Large intestine (tissue), 3 donors: ENCODE measurements at regions not wholly inside any gene's neighbourhood (a gene's known extent, or its start where the extent isn't known, plus 50 kb on each side); places are given as distances from the start of the nearest gene placed in this dataset.
A peak's percentile ranks its signal among the peaks of the same experiment; 100 is the strongest.

Experiments used
- DNase-seq, 2 donors: peaks; one replicate each; pipeline versions ENCODE4 v3.0.0 to v3.0.0-alpha.2; 2013
- H3K27ac ChIP-seq: one replicate; pipeline ENCODE4 v1.5.1; 2013; ENCODE audit warnings: low read length
- H3K27me3 ChIP-seq: 2 replicates; pipeline ENCODE4 v1.6.1; 2013; ENCODE audit warnings: low read length; ENCODE audit not compliant: control insufficient read depth, insufficient read depth
- H3K36me3 ChIP-seq: 2 replicates; pipeline ENCODE4 v1.6.1; 2013; ENCODE audit warnings: low read length; ENCODE audit not compliant: control insufficient read depth, insufficient read depth
- H3K4me1 ChIP-seq: one replicate; pipeline ENCODE4 v1.6.1; 2013; ENCODE audit warnings: low read length; ENCODE audit not compliant: control insufficient read depth, insufficient read depth
- H3K4me3 ChIP-seq: one replicate; pipeline ENCODE4 v1.5.1; 2013; ENCODE audit warnings: low read length
- H3K9me3 ChIP-seq: one replicate; pipeline ENCODE4 v1.6.1; 2013; ENCODE audit warnings: mild to moderate bottlenecking, low read depth, low read length, moderate library complexity; ENCODE audit not compliant: control insufficient read depth
- WGBS: methylation state at CpG from one replicate; pipeline ENCODE4 v1.1.5; 2013; ENCODE audit warnings: low lambda C conversion rate; ENCODE audit not compliant: insufficient coverage; 5-methylcytosine and 5-hydroxymethylcytosine counted together

DNA sequence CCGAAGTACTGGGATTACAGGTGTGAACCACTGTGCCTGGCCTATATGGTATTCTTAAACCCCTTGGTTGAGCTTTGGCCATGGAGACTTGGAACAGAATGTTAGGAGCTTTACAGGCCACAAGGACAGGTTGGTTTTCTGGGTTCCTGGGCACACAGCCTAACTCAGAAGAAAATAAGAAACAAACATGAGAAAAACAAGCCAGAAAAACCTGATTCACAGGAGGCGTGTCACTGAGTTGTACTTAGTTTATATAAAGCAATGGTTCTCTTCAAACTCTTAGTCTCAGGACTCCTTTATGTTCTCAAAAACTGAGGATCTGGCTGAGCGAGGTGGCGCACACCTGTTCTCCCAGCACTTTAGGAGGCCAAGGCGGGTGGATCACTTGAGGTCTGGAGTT lies 125.1 kb upstream of the SPATA13 start:
- H3K4me3 ChIP-seq: no peak overlapping the region
- no peaks in the 10 kb centered on the region for H3K4me1 ChIP-seq
- H3K27ac ChIP-seq: no peak overlapping the region
- no peaks in the 10 kb centered on the region for H3K27me3 ChIP-seq
- WGBS: no CpG with 5 or more reads among the region's 5 CpGs
- no peaks in the 10 kb centered on the region for H3K36me3 ChIP-seq
- no peak for DNase-seq
- no peaks in the 10 kb centered on the region for H3K9me3 ChIP-seq

DNA sequence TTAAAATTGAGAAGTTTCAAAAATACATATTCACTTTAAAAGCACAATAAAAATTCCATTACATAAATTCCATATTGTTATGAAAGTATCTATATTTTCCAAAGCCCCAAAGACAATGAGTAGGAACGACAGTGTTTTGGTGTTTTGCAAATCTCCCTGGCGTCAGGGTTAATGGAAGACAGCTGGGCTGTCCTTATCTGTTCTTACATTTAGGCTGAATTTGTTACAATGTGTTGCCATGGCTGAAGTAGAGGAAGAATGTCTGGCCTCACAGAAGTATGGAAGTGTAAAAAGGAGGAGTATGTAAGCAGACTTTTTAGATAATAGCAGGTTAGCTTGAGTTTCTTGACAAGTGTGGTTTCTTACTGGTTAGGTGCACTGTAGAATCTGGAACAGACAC lies 124.4 kb upstream of the SPATA13 start:
- Histone ChIP-seq H3K27ac (no peak overlapping the region), H3K36me3 (no peaks in the 10 kb centered on the region), H3K27me3 (no peaks in the 10 kb centered on the region), H3K9me3 (no peaks in the 10 kb centered on the region), H3K4me3 (no peak overlapping the region), H3K4me1 (no peaks in the 10 kb centered on the region)
- no peak for DNase-seq
- WGBS: no CpG with 5 or more reads among the region's 2 CpGs

DNA sequence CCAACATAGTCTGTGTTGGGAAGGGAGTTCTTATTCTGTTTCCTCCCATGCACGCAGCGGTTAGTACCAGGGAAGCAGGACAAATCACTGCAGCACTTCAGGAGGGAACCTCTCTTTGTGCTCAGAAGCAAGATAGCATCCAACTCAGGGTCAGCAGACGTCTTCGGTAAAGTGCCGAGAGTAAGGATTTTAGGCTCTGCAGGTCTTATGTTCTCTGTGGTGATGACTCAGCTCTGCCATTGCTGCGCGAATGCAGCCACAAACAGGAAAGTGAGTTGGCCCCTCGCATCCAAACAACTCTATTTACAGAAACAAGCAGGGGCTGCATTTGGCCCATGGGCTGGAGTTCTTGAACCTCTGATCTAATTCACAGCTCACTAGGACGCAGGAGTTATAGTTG lies 122.1 kb upstream of the SPATA13 start:
- no peak for DNase-seq
- Histone ChIP-seq H3K9me3 (no peaks in the 10 kb centered on the region), H3K36me3 (no peaks in the 10 kb centered on the region), H3K4me1 (no peaks in the 10 kb centered on the region), H3K27ac (no peak overlapping the region), H3K4me3 (no peak overlapping the region), H3K27me3 (no peaks in the 10 kb centered on the region)
- WGBS: 40% methylated on average over 1 of the region's 9 CpGs

DNA sequence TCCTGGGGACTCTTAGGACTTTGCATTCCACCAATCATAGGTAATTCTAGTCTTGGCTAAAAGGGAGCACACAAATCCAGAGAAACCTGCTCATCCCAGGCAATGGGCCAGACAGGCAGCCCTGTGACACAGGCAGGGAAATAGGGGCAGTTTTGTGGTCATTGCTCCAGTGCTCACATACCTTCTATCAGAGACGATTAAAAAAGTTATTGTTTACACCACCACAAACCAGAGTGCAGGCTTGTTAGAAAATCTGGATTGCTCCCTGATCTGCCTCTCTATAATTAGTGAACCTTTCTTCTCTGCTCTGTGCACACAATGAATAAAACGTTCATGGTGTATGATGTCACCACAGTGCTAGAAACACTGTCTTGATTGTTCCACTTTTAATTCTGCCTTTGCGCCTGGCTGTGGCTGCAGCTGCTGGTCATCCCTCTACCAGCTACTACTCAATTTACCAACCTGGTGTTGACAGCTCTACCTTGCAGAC lies 121.6 kb upstream of the SPATA13 start:
- Histone ChIP-seq H3K4me1 (no peaks in the 10 kb centered on the region), H3K36me3 (no peaks in the 10 kb centered on the region), H3K27me3 (no peaks in the 10 kb centered on the region), H3K9me3 (no peaks in the 10 kb centered on the region), H3K4me3 (no peak overlapping the region), H3K27ac (no peak overlapping the region)
- no CpG with 5 or more reads among the region's 3 CpGs for WGBS
- peak in 1 of 2 donors; percentile 33 for DNase-seq

DNA sequence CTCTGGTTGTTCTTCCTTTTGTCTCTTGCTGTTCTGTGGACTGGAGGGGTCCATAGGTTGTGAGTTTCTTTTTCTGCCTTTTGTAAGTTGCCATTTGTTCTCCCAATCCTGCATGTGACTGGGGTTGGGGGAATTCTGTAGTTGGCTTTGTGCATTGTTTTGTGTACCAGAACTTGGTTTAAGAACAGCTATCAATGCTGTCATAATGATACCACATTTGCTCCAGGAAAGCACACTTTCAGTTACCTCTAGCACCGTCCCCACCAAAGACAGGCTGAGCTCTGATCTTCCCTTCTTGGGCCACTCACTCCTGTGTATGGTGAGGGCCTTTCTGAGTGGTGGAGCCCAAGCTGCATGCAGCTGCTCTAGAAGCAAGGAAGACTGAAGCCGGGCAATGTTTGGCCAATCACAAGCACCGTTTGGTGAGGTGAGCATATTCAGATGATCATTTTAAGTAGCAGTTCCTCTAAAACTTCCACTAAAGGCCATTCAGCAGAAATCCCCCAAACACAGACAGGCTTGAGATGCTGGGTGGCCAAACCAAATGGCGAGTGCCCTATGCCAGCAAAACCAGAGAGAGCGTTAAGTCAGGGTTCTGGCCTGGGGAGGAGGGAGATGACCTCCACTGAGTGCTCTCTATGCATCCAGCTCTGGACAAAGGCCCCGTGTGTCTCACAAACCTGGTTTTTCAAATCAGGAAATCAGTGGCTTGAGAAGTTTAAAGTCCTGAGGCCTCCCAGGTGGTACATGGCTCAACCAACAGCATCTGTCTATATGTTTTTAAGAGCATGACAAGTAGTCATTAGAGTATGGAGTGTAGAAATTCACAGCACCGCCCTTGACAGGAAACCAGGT lies 120.7 kb upstream of the SPATA13 start:
- no peaks in the 10 kb centered on the region for H3K4me1 ChIP-seq
- no peak overlapping the region for H3K27ac ChIP-seq
- no peaks in the 10 kb centered on the region for H3K9me3 ChIP-seq
- DNase-seq: no peak
- no peaks in the 10 kb centered on the region for H3K27me3 ChIP-seq
- no CpG with 5 or more reads among the region's 7 CpGs for WGBS
- no peaks in the 10 kb centered on the region for H3K36me3 ChIP-seq
- no peak overlapping the region for H3K4me3 ChIP-seq

DNA sequence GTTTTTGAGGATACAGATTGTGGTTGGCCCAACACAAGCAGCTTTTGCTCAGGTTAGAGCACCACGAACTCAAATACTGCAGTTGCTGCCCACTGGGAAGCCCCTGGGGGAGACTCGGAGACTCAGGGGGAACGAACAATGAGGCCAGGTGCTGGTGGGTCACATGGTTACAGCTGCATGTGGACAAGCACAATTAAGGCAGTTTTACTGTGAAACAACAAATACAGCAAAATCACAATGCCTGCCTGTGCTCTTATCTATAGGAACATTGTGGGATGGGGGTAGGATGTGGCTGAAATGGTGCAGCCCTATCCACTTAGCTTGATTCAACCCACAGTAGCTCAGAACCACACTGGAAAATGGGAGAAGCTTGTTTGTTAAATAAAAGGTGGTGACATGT lies 119.7 kb upstream of the SPATA13 start:
- WGBS: no CpG with 5 or more reads among the region's 3 CpGs
- no peak for DNase-seq
- no peak overlapping the region for H3K27ac ChIP-seq
- no peak overlapping the region for H3K4me3 ChIP-seq
- H3K9me3 ChIP-seq: no peaks in the 10 kb centered on the region
- no peaks in the 10 kb centered on the region for H3K4me1 ChIP-seq
- H3K36me3 ChIP-seq: no peaks in the 10 kb centered on the region
- no peaks in the 10 kb centered on the region for H3K27me3 ChIP-seq

DNA sequence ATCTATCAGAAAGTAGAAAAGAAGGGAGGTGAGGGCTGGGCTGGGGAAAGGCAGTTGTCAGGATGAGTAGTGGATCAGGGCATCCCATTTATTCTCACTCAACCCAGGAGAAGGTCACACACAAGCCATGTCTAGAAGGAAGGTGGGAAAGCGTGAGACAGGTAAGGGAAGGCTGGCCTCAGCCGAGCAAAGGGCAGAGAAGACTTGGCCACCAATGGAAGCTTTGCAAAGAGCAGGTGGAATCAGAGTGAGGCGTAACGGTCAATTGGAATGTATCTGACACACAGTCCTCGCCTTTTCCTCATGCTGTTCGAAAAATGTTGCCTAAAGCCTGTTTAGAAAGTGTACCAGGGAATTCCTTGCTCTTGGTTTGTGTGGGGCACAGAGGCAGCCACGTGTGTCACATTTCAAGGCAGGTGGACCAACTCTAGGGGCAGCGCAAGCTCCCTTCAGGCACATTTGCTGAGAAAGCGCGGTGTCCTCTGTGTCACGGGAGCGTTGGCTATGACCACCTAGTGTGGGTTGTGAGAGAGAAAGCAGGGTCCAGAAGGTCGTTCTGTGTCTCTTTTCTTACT lies 118.8 kb upstream of the SPATA13 start:
- no CpG with 5 or more reads among the region's 13 CpGs for WGBS
- H3K36me3 ChIP-seq: no peaks in the 10 kb centered on the region
- H3K27me3 ChIP-seq: no peaks in the 10 kb centered on the region

DNA sequence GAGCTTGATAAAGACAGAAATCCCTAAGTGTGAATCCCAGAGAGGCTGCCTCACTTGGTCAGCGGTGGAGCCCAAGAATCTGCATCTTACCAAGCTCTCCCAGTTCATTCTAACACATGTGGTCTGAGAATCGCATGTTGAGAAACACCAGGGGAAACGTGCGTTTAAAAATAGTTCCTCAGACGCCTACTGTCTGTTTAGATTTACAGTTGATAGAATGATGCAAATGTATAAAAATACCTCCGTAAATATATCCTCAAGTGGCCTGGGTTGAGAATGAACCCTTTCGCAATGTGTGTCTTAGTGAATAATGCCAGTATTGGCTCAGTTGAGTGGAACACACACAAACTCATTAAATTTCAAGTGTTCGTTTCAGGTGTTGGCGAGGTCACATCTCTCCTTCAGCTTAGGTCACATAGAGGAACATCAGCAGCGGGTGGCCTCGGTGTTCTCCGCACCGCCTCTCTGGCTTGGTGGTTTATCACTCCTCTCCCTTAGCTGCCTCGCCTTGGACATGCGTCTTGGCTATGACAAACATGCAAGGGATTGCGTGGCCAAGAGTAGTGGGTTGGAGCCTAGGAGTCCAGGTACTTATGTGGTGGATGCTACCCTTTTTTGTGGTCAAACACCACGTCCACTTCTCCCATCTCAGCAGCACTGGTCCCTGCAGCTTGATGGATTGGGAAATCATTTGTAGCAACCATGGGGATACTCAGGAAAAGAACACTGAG lies 117.6 kb upstream of the SPATA13 start:
- 100% methylated on average over 1 of the region's 17 CpGs for WGBS
- no peaks in the 10 kb centered on the region for H3K27me3 ChIP-seq
- H3K9me3 ChIP-seq: peaks cover 5% of the 10 kb centered on the region
- H3K4me3 ChIP-seq: no peak overlapping the region
- no peak overlapping the region for H3K27ac ChIP-seq
- no peaks in the 10 kb centered on the region for H3K4me1 ChIP-seq
- H3K36me3 ChIP-seq: no peaks in the 10 kb centered on the region
- no peak for DNase-seq

More for the DNA sequence above, 118.8 kb upstream of the SPATA13 start:
- Histone ChIP-seq H3K27ac (no peak overlapping the region), H3K9me3 (peaks cover 5% of the 10 kb centered on the region), H3K4me3 (no peak overlapping the region), H3K4me1 (no peaks in the 10 kb centered on the region)
- DNase-seq: peak in 1 of 2 donors; percentile 57

DNA sequence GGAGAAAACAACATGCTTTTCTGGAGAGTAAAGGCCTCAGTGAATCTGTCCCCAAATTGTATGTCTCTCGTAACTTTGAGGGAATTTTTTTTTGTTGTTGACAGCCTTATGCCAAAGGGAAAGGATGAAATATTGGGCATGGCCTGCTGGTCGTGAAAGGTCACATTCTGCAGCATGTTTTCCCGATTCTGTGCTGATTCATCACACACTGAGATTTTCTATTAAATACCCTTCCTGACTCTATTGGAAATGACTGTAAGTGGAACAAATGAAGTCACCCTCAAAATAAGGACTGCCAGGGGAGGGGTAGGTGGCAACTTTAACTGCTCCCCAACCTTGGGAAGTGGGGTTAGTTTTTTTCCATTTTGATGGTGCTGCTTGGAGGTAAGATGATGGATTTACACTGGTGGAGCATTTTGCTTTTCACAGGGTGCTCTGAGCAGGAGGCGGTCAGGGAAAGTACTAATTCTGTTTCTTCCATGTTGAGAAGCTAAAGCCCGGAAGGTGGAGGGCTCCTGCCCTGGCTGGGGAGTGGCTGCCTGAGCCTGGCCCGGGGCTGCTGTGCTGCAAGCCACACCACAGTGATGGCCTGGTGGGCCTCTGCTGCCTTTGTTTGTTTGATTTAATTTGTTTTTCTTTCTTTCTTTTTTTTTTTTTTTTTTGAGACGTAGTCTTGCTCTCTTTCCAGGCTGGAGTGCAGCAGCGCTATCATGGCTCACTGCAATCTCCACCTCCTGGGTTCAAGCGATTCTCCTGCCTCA lies 116.8 kb upstream of the SPATA13 start:
- H3K4me3 ChIP-seq: no peak overlapping the region
- peaks cover 5% of the 10 kb centered on the region for H3K9me3 ChIP-seq
- H3K27ac ChIP-seq: no peak overlapping the region
- no peaks in the 10 kb centered on the region for H3K4me1 ChIP-seq
- no peaks in the 10 kb centered on the region for H3K36me3 ChIP-seq
- DNase-seq: no peak
- no peaks in the 10 kb centered on the region for H3K27me3 ChIP-seq
- 70% methylated on average over 2 of the region's 9 CpGs for WGBS

DNA sequence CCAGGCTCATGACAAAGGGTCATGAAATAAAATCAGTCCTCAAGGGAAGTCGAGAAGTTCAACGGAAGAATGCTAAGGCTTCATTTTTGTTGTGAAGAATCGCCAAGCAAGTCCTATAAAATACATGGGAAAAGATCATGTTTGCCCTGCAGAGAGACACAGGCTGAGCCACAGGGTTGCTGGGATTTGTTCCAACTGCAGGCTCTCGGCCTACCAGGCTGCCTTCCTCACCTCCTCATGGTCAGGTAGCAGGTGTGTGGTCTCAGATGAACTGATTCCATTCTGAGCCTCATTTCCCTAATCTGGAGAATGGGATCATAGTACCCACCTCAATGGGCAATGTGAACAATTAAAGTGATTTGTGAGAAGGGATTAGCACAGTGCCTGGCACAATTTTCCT lies 114.9 kb upstream of the SPATA13 start:
- no peak for DNase-seq
- Histone ChIP-seq H3K4me3 (no peak overlapping the region), H3K36me3 (no peaks in the 10 kb centered on the region), H3K27ac (no peak overlapping the region), H3K9me3 (peaks cover 5% of the 10 kb centered on the region), H3K27me3 (no peaks in the 10 kb centered on the region), H3K4me1 (no peaks in the 10 kb centered on the region)
- WGBS: no CpG with 5 or more reads among the region's 4 CpGs
